Left cardiac atrium (tissue), 4 donors: ENCODE measurements at regions not wholly inside any gene's neighbourhood (a gene's known extent, or its start where the extent isn't known, plus 50 kb on each side); places are given as distances from the start of the nearest gene placed in this dataset.

Experiments
- ATAC-seq, 2 donors: fragments of 200-7000 bp; cut with Tn5 transposase; one replicate each; pipeline ENCODE4 v1.9.1; 2020; ENCODE audit warnings: mild to moderate bottlenecking in 2 of 2, moderate library complexity in 2 of 2
- DNase-seq: peaks from one replicate; pipeline ENCODE4 v3.0.0-alpha.2; 2020
- intact Hi-C, 2 donors: fragments of 100-400 bp; cut with DNase I; formaldehyde crosslinking; loops; one replicate each; pipeline versions ENCODE4 v1.14.1 to v1.15.1; 2022 to 2023
- donor health status: DM: no; HTN: yes; CAD: no.
- donor health status: DM: no; HTN: yes; CAD: no; lungs with severe emphysema.
- donor health status: DM: yes; HTN: yes; CAD: no.
- donor health status: Dilated cardiomyopathy.

GRCh38 chr2:15009681-15010080, 377.2 kb downstream of the LRATD1 start:
- intact Hi-C loops: no loop called here
- ATAC-seq (no peak), DNase-seq (no peak)

- intact Hi-C loops: no loop called here
- ATAC-seq: no peak
Observed at GRCh38 chr2:15010346-15010745, 377.8 kb downstream of the LRATD1 start.

GRCh38 chr2:15018814-15019213, 386.3 kb downstream of the LRATD1 start:
- intact Hi-C loops: no loop called here
- DNase-seq (no peak), ATAC-seq (no peak)

More at GRCh38 chr2:15010346-15010745, 377.8 kb downstream of the LRATD1 start:
- no peak for DNase-seq

- no peak for ATAC-seq
- intact Hi-C loops: no loop called here
- no peak for DNase-seq
Observed at GRCh38 chr2:15023221-15023620, 390.7 kb downstream of the LRATD1 start.

GRCh38 chr2:15028406-15028805, 395.9 kb downstream of the LRATD1 start:
- ATAC-seq (no peak), DNase-seq (no peak)
- intact Hi-C loops: no loop called here

- intact Hi-C loops: no loop called here
- no peak for DNase-seq
- no peak for ATAC-seq
Observed at GRCh38 chr2:15031745-15032240, 399.3 kb downstream of the LRATD1 start.

GRCh38 chr2:15034246-15034645, 401.7 kb downstream of the LRATD1 start:
- DNase-seq: no peak
- intact Hi-C loops: no loop called here
- no peak for ATAC-seq

GRCh38 chr2:15034860-15035259, 402.3 kb downstream of the LRATD1 start:
- no peak for DNase-seq
- intact Hi-C loops: no loop called here
- ATAC-seq: no peak

GRCh38 chr2:15038366-15039364, 406.1 kb downstream of the LRATD1 start:
- no peak for ATAC-seq

GRCh38 chr2:15040429-15041084, 408.0 kb downstream of the LRATD1 start:
- ATAC-seq (no peak), DNase-seq (no peak)
- intact Hi-C loops: no loop called here

More at GRCh38 chr2:15038366-15039364, 406.1 kb downstream of the LRATD1 start:
- no peak for DNase-seq
- intact Hi-C loops: no loop called here

- intact Hi-C loops: no loop called here
- DNase-seq: no peak
- ATAC-seq: peak in 1 of 2 donors; percentile 53
Observed at GRCh38 chr2:15041429-15041837, 408.9 kb downstream of the LRATD1 start.

- intact Hi-C loops: no loop called here
- peak in 1 of 2 donors; percentile 30 for ATAC-seq
- DNase-seq: no peak
Observed at GRCh38 chr2:15042801-15043217, 410.3 kb downstream of the LRATD1 start.

GRCh38 chr2:15043336-15044058, 411.0 kb downstream of the LRATD1 start:
- DNase-seq: no peak

GRCh38 chr2:15045054-15045453, 412.5 kb downstream of the LRATD1 start:
- no peak for ATAC-seq
- DNase-seq: no peak
- intact Hi-C loops: no loop called here

More at GRCh38 chr2:15043336-15044058, 411.0 kb downstream of the LRATD1 start:
- intact Hi-C loops: no loop called here
- ATAC-seq: no peak

GRCh38 chr2:15047184-15047583, 414.7 kb downstream of the LRATD1 start:
- no peak for DNase-seq
- intact Hi-C loops: no loop called here
- no peak for ATAC-seq

- intact Hi-C loops: no loop called here
- ATAC-seq (no peak), DNase-seq (no peak)
Observed at GRCh38 chr2:15048000-15048399, 415.5 kb downstream of the LRATD1 start.

GRCh38 chr2:15049096-15049993, 416.8 kb downstream of the LRATD1 start:
- ATAC-seq (no peak), DNase-seq (no peak)
- intact Hi-C loops: no loop called here

GRCh38 chr2:15050483-15050882, 418.0 kb downstream of the LRATD1 start:
- ATAC-seq (no peak), DNase-seq (no peak)
- intact Hi-C loops: no loop called here
